OCI-LY3 (cell line): ENCODE measurements at regions not wholly inside any gene's neighbourhood (a gene's known extent, or its start where the extent isn't known, plus 50 kb on each side); places are given as distances from the start of the nearest gene placed in this dataset.

Experiments
- H2AFZ ChIP-seq: fragments of 200-600, 300-600 bp; shearing (Covaris generic); 2 replicates; pipeline ENCODE4 v1.6.0; 2014; ENCODE audit warnings: antibody characterized with exemption, low read depth, low read length
- H3K27ac ChIP-seq: fragments of 200-600, 300-600 bp; sonication (generic); 2 replicates; pipeline ENCODE4 v1.5.1; 2014; ENCODE audit warnings: mild to moderate bottlenecking, low read length, moderate library complexity, mixed read lengths
- H3K27me3 ChIP-seq: fragments of 200-600, 300-600 bp; sonication (generic); 2 replicates; pipeline ENCODE4 v1.6.1; 2014; ENCODE audit warnings: low read depth, low read length, mixed read lengths
- H3K36me3 ChIP-seq: fragments of 200-600, 300-600 bp; sonication (generic); replicated peaks from 2 replicates; pipeline ENCODE3; 2014; ENCODE audit warnings: low read depth, low read length, mixed read lengths
- H3K4me1 ChIP-seq: fragments of 300-600, 200-600 bp; sonication (generic); 2 replicates; pipeline ENCODE4 v1.6.1; 2014; ENCODE audit warnings: low read length, mixed read lengths
- H3K4me2 ChIP-seq: fragments of 200-600, 300-600 bp; sonication (generic); 2 replicates; pipeline ENCODE4 v1.6.1; 2014; ENCODE audit warnings: low read length, mixed read lengths
- H3K4me3 ChIP-seq: fragments of 300-600, 200-600 bp; sonication (generic); 2 replicates; pipeline ENCODE4 v1.5.1; 2014; ENCODE audit warnings: antibody characterized with exemption, mild to moderate bottlenecking, low read length, moderate library complexity
- H3K79me2 ChIP-seq: fragments of 300-600, 200-600 bp; shearing (Covaris generic); 2 replicates; pipeline ENCODE4 v1.6.1; 2014; ENCODE audit warnings: mild to moderate bottlenecking, low read length, mixed read lengths
- H3K9ac ChIP-seq: fragments of 300-600, 200-600 bp; shearing (Covaris generic); 2 replicates; pipeline ENCODE4 v1.6.0; 2014; ENCODE audit warnings: mild to moderate bottlenecking, low read length, moderate library complexity
- H3K9me3 ChIP-seq: fragments of 200-600, 300-600 bp; shearing (Covaris generic); 2 replicates; pipeline ENCODE4 v1.6.1; 2014; ENCODE audit warnings: low read length, mixed read lengths; ENCODE audit not compliant: insufficient read depth
- H4K20me1 ChIP-seq: fragments of 200-600, 300-600 bp; sonication (generic); 2 replicates; pipeline ENCODE4 v1.6.1; 2016; ENCODE audit warnings: low read length, mixed read lengths; ENCODE audit not compliant: insufficient read depth
- CTCF ChIP-seq: fragments of 200-600, 300-600 bp; sonication (generic); IDR thresholded peaks from 2 replicates; pipeline ENCODE4 v1.5.1; 2014; ENCODE audit warnings: antibody characterized with exemption, low read length, low read depth
- EZH2phosphoT487 ChIP-seq: fragments of 200-600 bp; shearing (Covaris generic); IDR thresholded peaks from 2 replicates; pipeline ENCODE4 v1.6.1; 2018; ENCODE audit warnings: antibody characterized with exemption, mixed run types, low read depth

- Histone ChIP-seq H3K36me3 (no peaks in the 10 kb centered on the region), H3K4me3 (no peak overlapping the region), H3K79me2 (no peaks in the 10 kb centered on the region), H3K27me3 (no peaks in the 10 kb centered on the region), H4K20me1 (no peaks in the 10 kb centered on the region), H3K27ac (no peak overlapping the region), H3K4me2 (no peak overlapping the region), H3K4me1 (no peaks in the 10 kb centered on the region), H3K9me3 (no peaks in the 10 kb centered on the region), H2AFZ (no peak overlapping the region), H3K9ac (no peak overlapping the region)
- no peak for TF ChIP-seq CTCF
- TF ChIP-seq EZH2phosphoT487: no peak
Observed at GRCh38 chr2:76437564-76437963, 726.8 kb upstream of the GCFC2 start.

GRCh38 chr2:76429374-76429773 lies 718.7 kb upstream of the GCFC2 start:
- Histone ChIP-seq H2AFZ (no peak overlapping the region), H3K4me3 (no peak overlapping the region), H3K9me3 (no peaks in the 10 kb centered on the region), H3K79me2 (no peaks in the 10 kb centered on the region), H3K4me2 (no peak overlapping the region), H3K4me1 (no peaks in the 10 kb centered on the region), H3K36me3 (no peaks in the 10 kb centered on the region), H3K27me3 (no peaks in the 10 kb centered on the region), H4K20me1 (no peaks in the 10 kb centered on the region), H3K9ac (no peak overlapping the region), H3K27ac (no peak overlapping the region)
- no peak for TF ChIP-seq EZH2phosphoT487
- TF ChIP-seq CTCF: no peak

- no peaks in the 10 kb centered on the region for H3K27me3 ChIP-seq
- H3K9me3 ChIP-seq: no peaks in the 10 kb centered on the region
- no peak overlapping the region for H3K27ac ChIP-seq
- no peak overlapping the region for H3K9ac ChIP-seq
- H3K36me3 ChIP-seq: no peaks in the 10 kb centered on the region
- H2AFZ ChIP-seq: no peak overlapping the region
- no peaks in the 10 kb centered on the region for H3K4me1 ChIP-seq
- TF ChIP-seq CTCF (no peak), EZH2phosphoT487 (no peak)
- no peak overlapping the region for H3K4me3 ChIP-seq
- H3K4me2 ChIP-seq: no peak overlapping the region
- H3K79me2 ChIP-seq: no peaks in the 10 kb centered on the region
- no peaks in the 10 kb centered on the region for H4K20me1 ChIP-seq
Observed at GRCh38 chr2:76427452-76427851, 716.7 kb upstream of the GCFC2 start.

- Histone ChIP-seq H3K9ac (no peak overlapping the region), H4K20me1 (no peaks in the 10 kb centered on the region), H2AFZ (no peak overlapping the region), H3K9me3 (no peaks in the 10 kb centered on the region), H3K27ac (no peak overlapping the region), H3K4me1 (0 out of 2 replicates have a peak, but pooled peaks cover 4% of the 10 kb centered on the region), H3K4me2 (no peak overlapping the region), H3K4me3 (no peak overlapping the region), H3K27me3 (no peaks in the 10 kb centered on the region), H3K79me2 (no peaks in the 10 kb centered on the region), H3K36me3 (no peaks in the 10 kb centered on the region)
- TF ChIP-seq CTCF (no peak), EZH2phosphoT487 (no peak)
Observed at GRCh38 chr2:76415821-76416220, 705.1 kb upstream of the GCFC2 start.
